ENCODE measurements at regions not wholly inside any gene's neighbourhood (a gene's known extent, or its start where the extent isn't known, plus 50 kb on each side); places are given as distances from the start of the nearest gene placed in this dataset.

DNA sequence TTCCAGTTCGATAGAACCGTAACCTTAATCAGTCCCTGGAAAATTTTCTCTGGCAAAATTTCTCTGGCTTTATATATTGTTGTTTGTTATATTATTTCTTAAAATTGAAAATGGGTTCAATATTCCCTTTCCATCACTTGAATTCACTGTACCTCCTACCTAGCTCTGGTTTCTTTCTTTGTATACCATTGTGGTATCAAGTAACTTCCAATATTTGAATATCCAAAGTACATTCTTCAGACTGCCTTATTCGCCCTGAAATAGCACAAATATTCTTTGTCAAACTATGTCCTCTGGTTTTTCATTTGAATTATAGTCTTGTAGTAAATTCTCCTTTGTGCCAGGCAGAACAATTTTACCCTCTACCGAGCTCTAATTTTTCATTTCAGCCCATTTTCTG is 541.6 kb downstream of the REEP3 start:
- Mint-ChIP-seq H3K36me3 (ENCODE audit: low read depth) (peaks cover 2% of the 10 kb centered on the region), H3K4me1 (ENCODE audit: low read depth) (peaks cover 14% of the 10 kb centered on the region), H3K9me3 (ENCODE audit: low read depth) (no peaks in the 10 kb centered on the region), H3K27ac (ENCODE audit: unreplicated experiment) (no peak overlapping the region), H3K4me3 (ENCODE audit: unreplicated experiment) (no peak overlapping the region), H3K27me3 (ENCODE audit: low read depth) (peaks cover 10% of the 10 kb centered on the region)
- DNase-seq (ENCODE audit: low spot score), result no peak
- TF ChIP-seq, protein P1, sequence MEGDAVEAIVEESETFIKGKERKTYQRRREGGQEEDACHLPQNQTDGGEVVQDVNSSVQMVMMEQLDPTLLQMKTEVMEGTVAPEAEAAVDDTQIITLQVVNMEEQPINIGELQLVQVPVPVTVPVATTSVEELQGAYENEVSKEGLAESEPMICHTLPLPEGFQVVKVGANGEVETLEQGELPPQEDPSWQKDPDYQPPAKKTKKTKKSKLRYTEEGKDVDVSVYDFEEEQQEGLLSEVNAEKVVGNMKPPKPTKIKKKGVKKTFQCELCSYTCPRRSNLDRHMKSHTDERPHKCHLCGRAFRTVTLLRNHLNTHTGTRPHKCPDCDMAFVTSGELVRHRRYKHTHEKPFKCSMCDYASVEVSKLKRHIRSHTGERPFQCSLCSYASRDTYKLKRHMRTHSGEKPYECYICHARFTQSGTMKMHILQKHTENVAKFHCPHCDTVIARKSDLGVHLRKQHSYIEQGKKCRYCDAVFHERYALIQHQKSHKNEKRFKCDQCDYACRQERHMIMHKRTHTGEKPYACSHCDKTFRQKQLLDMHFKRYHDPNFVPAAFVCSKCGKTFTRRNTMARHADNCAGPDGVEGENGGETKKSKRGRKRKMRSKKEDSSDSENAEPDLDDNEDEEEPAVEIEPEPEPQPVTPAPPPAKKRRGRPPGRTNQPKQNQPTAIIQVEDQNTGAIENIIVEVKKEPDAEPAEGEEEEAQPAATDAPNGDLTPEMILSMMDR (IDR thresholded peaks at IDR 0.05), result no peak

GRCh38 chr10:64067009-64067606 is 545.9 kb downstream of the REEP3 start:
- Mint-ChIP-seq H3K9me3 (ENCODE audit: low read depth) (no peaks in the 10 kb centered on the region), H3K27me3 (ENCODE audit: low read depth) (no peaks in the 10 kb centered on the region), H3K36me3 (ENCODE audit: low read depth) (no peaks in the 10 kb centered on the region), H3K27ac (ENCODE audit: unreplicated experiment) (peak overlapping the region; percentile 55), H3K4me1 (ENCODE audit: low read depth) (peaks cover 41% of the 10 kb centered on the region), H3K4me3 (ENCODE audit: unreplicated experiment) (no peak overlapping the region)
- no peak for DNase-seq (ENCODE audit: low spot score)
- TF ChIP-seq, protein P1 (IDR thresholded peaks at IDR 0.05), result no peak

- TF ChIP-seq, protein P1 (IDR thresholded peaks at IDR 0.05), result no peak
- no peak for DNase-seq (ENCODE audit: low spot score)
- no peaks in the 10 kb centered on the region for H3K36me3 Mint-ChIP-seq (ENCODE audit: low read depth)
- no peaks in the 10 kb centered on the region for H3K9me3 Mint-ChIP-seq (ENCODE audit: low read depth)
- peak overlapping the region; percentile 55 for H3K27ac Mint-ChIP-seq (ENCODE audit: unreplicated experiment)
- H3K4me3 Mint-ChIP-seq (ENCODE audit: unreplicated experiment), result no peak overlapping the region
- H3K4me1 Mint-ChIP-seq (ENCODE audit: low read depth), result peaks cover 43% of the 10 kb centered on the region
- no peaks in the 10 kb centered on the region for H3K27me3 Mint-ChIP-seq (ENCODE audit: low read depth)
These were observed 546.7 kb downstream of the REEP3 start for GRCh38 chr10:64067859-64068258.

GRCh38 chr10:64070241-64070640 is 549.0 kb downstream of the REEP3 start:
- no peaks in the 10 kb centered on the region for H3K27me3 Mint-ChIP-seq (ENCODE audit: low read depth)
- no peaks in the 10 kb centered on the region for H3K36me3 Mint-ChIP-seq (ENCODE audit: low read depth)
- no peak overlapping the region for H3K27ac Mint-ChIP-seq (ENCODE audit: unreplicated experiment)
- H3K9me3 Mint-ChIP-seq (ENCODE audit: low read depth), result no peaks in the 10 kb centered on the region
- DNase-seq (ENCODE audit: low spot score), result no peak
- H3K4me3 Mint-ChIP-seq (ENCODE audit: unreplicated experiment), result no peak overlapping the region
- TF ChIP-seq, protein P1 (IDR thresholded peaks at IDR 0.05), result no peak
- H3K4me1 Mint-ChIP-seq (ENCODE audit: low read depth), result peaks cover 50% of the 10 kb centered on the region

DNA sequence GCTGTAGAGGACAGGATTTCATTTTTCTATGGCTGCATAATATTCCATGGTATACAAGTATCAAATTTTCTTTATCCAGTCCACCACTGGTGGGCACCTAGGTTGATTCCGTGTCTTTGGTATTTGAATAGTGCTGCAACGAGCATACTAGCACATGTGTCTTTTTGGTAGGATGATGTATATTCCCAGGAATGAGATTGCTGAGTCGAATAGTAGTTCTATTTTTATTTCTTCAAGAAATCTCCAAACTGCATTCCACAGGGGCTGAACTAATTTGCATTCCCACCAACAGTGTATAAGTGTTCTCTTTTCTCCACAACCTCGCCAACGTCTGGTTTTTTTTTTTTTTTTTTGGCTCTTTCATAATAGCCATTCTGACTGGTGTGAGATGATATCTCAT is 550.0 kb downstream of the REEP3 start:
- H3K27me3 Mint-ChIP-seq (ENCODE audit: low read depth), result no peaks in the 10 kb centered on the region

More for the DNA sequence above, 550.0 kb downstream of the REEP3 start:
- TF ChIP-seq, protein P1 (IDR thresholded peaks at IDR 0.05), result no peak
- H3K9me3 Mint-ChIP-seq (ENCODE audit: low read depth), result no peaks in the 10 kb centered on the region
- DNase-seq (ENCODE audit: low spot score), result no peak
- no peaks in the 10 kb centered on the region for H3K36me3 Mint-ChIP-seq (ENCODE audit: low read depth)
- H3K27ac Mint-ChIP-seq (ENCODE audit: unreplicated experiment), result peak overlapping the region; percentile 75
- no peak overlapping the region for H3K4me3 Mint-ChIP-seq (ENCODE audit: unreplicated experiment)
- H3K4me1 Mint-ChIP-seq (ENCODE audit: low read depth), result peaks cover 50% of the 10 kb centered on the region
